Esophagus muscularis mucosa (tissue), 4 donors: ENCODE measurements at regions not wholly inside any gene's neighbourhood (a gene's known extent, or its start where the extent isn't known, plus 50 kb on each side); places are given as distances from the start of the nearest gene placed in this dataset.

Experiments
- CTCF ChIP-seq, 3 experiments: fragments of 200-600 bp in 2 of 3; fragments of 450-650 bp in 1 of 3; sonication (generic) in 2 of 3; IDR thresholded peaks; one replicate each; pipeline ENCODE4 v1.5.1; 2017 to 2019; ENCODE audit warnings: antibody characterized with exemption in 3 of 3, mild to moderate bottlenecking in 2 of 3, moderate library complexity in 1 of 3
- EP300 ChIP-seq: sonication (generic); formaldehyde crosslinking; IDR thresholded peaks from one replicate; pipeline ENCODE4 v1.6.1; 2017; ENCODE audit warnings: antibody characterized with exemption
- POLR2AphosphoS5 ChIP-seq, 2 donors: sonication (generic); formaldehyde crosslinking; IDR thresholded peaks; one replicate each; pipeline ENCODE4 v1.6.1; 2017; ENCODE audit warnings: antibody characterized with exemption in 2 of 2

GRCh38 chr14:37969511-37969979 lies 238.2 kb upstream of the SSTR1 start:
- TF ChIP-seq CTCF (IDR thresholded peaks at IDR 0.05) (no peak), POLR2AphosphoS5 (IDR thresholded peaks at IDR 0.05) (no peak), EP300 (no peak)
